Uterus (tissue), 3 donors: ENCODE measurements at regions not wholly inside any gene's neighbourhood (a gene's known extent, or its start where the extent isn't known, plus 50 kb on each side); places are given as distances from the start of the nearest gene placed in this dataset.
A peak's percentile ranks its signal among the peaks of the same experiment; 100 is the strongest.
"Not testable (repeated sequence)": the region's sequence is repeated elsewhere in the genome, so short reads cannot be mapped to it uniquely, and the experiment has no call there.

Experiments used
- DNase-seq, 2 donors: peaks; one replicate each; pipeline ENCODE4 v3.0.0-alpha.2; 2019 to 2020
- H3K27ac ChIP-seq, 2 donors: fragments of 200-600 bp; sonication (generic); 1 replicate in 1 of 2; 2 replicates in 1 of 2; pipeline ENCODE4 v1.5.1; 2016 to 2018
- H3K27me3 ChIP-seq, 2 donors: fragments of 200-600 bp; sonication (generic); one replicate each; pipeline ENCODE4 v1.5.1; 2018 to 2019; ENCODE audit warnings: control low read depth in 1 of 2
- H3K36me3 ChIP-seq, 2 donors: fragments of 200-600 bp; sonication (generic); one replicate each; pipeline ENCODE4 v1.5.1; 2019; ENCODE audit warnings: control low read depth in 1 of 2
- H3K4me1 ChIP-seq, 2 donors: fragments of 200-600 bp; sonication (generic); one replicate each; pipeline ENCODE4 v1.5.1; 2018 to 2019; ENCODE audit warnings: control low read depth in 1 of 2
- H3K4me3 ChIP-seq, 2 donors: fragments of 200-600 bp; sonication (generic); 1 replicate in 1 of 2; 2 replicates in 1 of 2; pipeline ENCODE4 v1.5.1; 2018 to 2019; ENCODE audit warnings: mild to moderate bottlenecking in 1 of 2
- H3K9me3 ChIP-seq, 2 donors: fragments of 200-600 bp; sonication (generic); one replicate each; pipeline ENCODE4 v1.5.1; 2019; ENCODE audit warnings: control low read depth in 1 of 2
- intact Hi-C: fragments of 100-400 bp; cut with DNase I; formaldehyde crosslinking; loops from one replicate; pipeline ENCODE4 v1.15.1; 2023; ENCODE audit warnings: low total_unique reads
- donor health status: DM: yes; HTN: yes; CAD: no.

- H3K27me3 ChIP-seq, H3K27ac ChIP-seq, H3K9me3 ChIP-seq, intact Hi-C loops, H3K4me1 ChIP-seq, H3K4me3 ChIP-seq, H3K36me3 ChIP-seq: not testable (repeated sequence)
- DNase-seq: peak in 1 of 2 donors; percentile 10
Observed at GRCh38 chr5:70585996-70586395, 170.8 kb downstream of the GTF2H2C_2 start.
